Daoy (cell line): ENCODE measurements at regions not wholly inside any gene's neighbourhood (a gene's known extent, or its start where the extent isn't known, plus 50 kb on each side); places are given as distances from the start of the nearest gene placed in this dataset.
A peak's percentile ranks its signal among the peaks of the same experiment; 100 is the strongest.

ENCODE experiments used
- DNase-seq: peaks from one replicate; pipeline ENCODE4 v3.0.0-alpha.2; 2015; ENCODE audit warnings: low read depth

- DNase-seq, result no peak
Observed at GRCh38 chr3:124542214-124542869, 187.9 kb upstream of the UMPS start.

GRCh38 chr3:124545891-124546290, 184.4 kb upstream of the UMPS start:
- DNase-seq, result no peak

GRCh38 chr3:124552224-124552623, 178.0 kb upstream of the UMPS start:
- DNase-seq, result peak; percentile 72

- DNase-seq, result no peak
Observed at GRCh38 chr3:124553178-124553577, 177.1 kb upstream of the UMPS start.

GRCh38 chr3:124556636-124557035, 173.6 kb upstream of the UMPS start:
- DNase-seq, result no peak

GRCh38 chr3:124557433-124558232, 172.6 kb upstream of the UMPS start:
- peak; percentile 75 for DNase-seq

- peak; percentile 97 for DNase-seq
Observed at GRCh38 chr3:124558991-124559845, 171.0 kb upstream of the UMPS start.

- DNase-seq, result peak; percentile 81
Observed at GRCh38 chr3:124559846-124560574, 170.2 kb upstream of the UMPS start.

- no peak for DNase-seq
Observed at GRCh38 chr3:124560666-124561215, 169.5 kb upstream of the UMPS start.

- DNase-seq, result no peak
Observed at GRCh38 chr3:124562769-124563168, 167.5 kb upstream of the UMPS start.

GRCh38 chr3:124563376-124563775, 166.9 kb upstream of the UMPS start:
- peak; percentile 21 for DNase-seq

GRCh38 chr3:124565013-124565412, 165.2 kb upstream of the UMPS start:
- DNase-seq, result peak; percentile 78

GRCh38 chr3:124565551-124565950, 164.7 kb upstream of the UMPS start:
- DNase-seq, result no peak

GRCh38 chr3:124566701-124567100, 163.6 kb upstream of the UMPS start:
- no peak for DNase-seq

GRCh38 chr3:124567179-124567578, 163.1 kb upstream of the UMPS start:
- DNase-seq, result no peak

- DNase-seq, result no peak
Observed at GRCh38 chr3:124569761-124570160, 160.5 kb upstream of the UMPS start.

- no peak for DNase-seq
Observed at GRCh38 chr3:124570232-124570631, 160.0 kb upstream of the UMPS start.

- DNase-seq, result no peak
Observed at GRCh38 chr3:124572851-124573405, 157.3 kb upstream of the UMPS start.

- DNase-seq, result no peak
Observed at GRCh38 chr3:124574012-124574411, 156.2 kb upstream of the UMPS start.

GRCh38 chr3:124576565-124577493, 153.4 kb upstream of the UMPS start:
- no peak for DNase-seq
